HEK293T (cell line): ENCODE measurements at regions not wholly inside any gene's neighbourhood (a gene's known extent, or its start where the extent isn't known, plus 50 kb on each side); places are given as distances from the start of the nearest gene placed in this dataset.

ENCODE experiments used
- CTCF ChIA-PET: fragments of 350-600 bp; formaldehyde crosslinking; extraction: SDS; loops from one replicate; lab custom pipeline; 2021; ENCODE audit warnings: antibody characterized with exemption, inconsistent platforms; lab: Yijun Ruan, JAX
- POLR2A ChIA-PET: fragments of 350-600 bp; formaldehyde crosslinking; extraction: SDS; loops from one replicate; lab custom pipeline; 2020; ENCODE audit warnings: antibody characterized with exemption, inconsistent platforms; lab: Yijun Ruan, JAX
- DNase-seq: peaks from one replicate; pipeline ENCODE4 v3.0.0; 2012; ENCODE audit warnings: mixed read lengths; ENCODE audit errors: extremely low spot score
- ARNT ChIP-seq: fragments of 450-650 bp; IDR thresholded peaks from 2 replicates; pipeline ENCODE4 v1.6.1; 2017; ENCODE audit warnings: mild to moderate bottlenecking
- BHLHE40 ChIP-seq: fragments of 450-650 bp; IDR thresholded peaks from 2 replicates; pipeline ENCODE4 v1.6.1; 2016; ENCODE audit warnings: mild to moderate bottlenecking, moderate library complexity, borderline replicate concordance
- CTBP1 ChIP-seq: fragments of 450-650 bp; IDR thresholded peaks from 2 replicates; pipeline ENCODE4 v1.6.1; 2016; ENCODE audit warnings: borderline replicate concordance
- ELF4 ChIP-seq: fragments of 450-650 bp; IDR thresholded peaks from 2 replicates; pipeline ENCODE4 v1.6.1; 2017; ENCODE audit warnings: antibody characterized with exemption
- FOXA1 ChIP-seq: fragments of 450-650 bp; IDR thresholded peaks from 2 replicates; pipeline ENCODE4 v1.6.1; 2016; ENCODE audit warnings: mild to moderate bottlenecking
- FOXK2 ChIP-seq: fragments of 450-650 bp; IDR thresholded peaks from 2 replicates; pipeline ENCODE4 v1.6.1; 2016; ENCODE audit warnings: mild to moderate bottlenecking
- FOXM1 ChIP-seq: fragments of 450-650 bp; IDR thresholded peaks from 2 replicates; pipeline ENCODE4 v1.6.1; 2017; ENCODE audit warnings: mild to moderate bottlenecking, borderline replicate concordance
- HDGF ChIP-seq: fragments of 450-650 bp; IDR thresholded peaks from 2 replicates; pipeline ENCODE4 v1.6.1; 2017; ENCODE audit warnings: antibody characterized with exemption, borderline replicate concordance
- L3MBTL2 ChIP-seq: fragments of 450-650 bp; conservative IDR thresholded peaks from 2 replicates; pipeline ENCODE4 v1.6.1; 2016; ENCODE audit warnings: mild to moderate bottlenecking
- LEF1 ChIP-seq: fragments of 450-650 bp; IDR thresholded peaks from 2 replicates; pipeline ENCODE4 v1.6.1; 2017; ENCODE audit warnings: mild to moderate bottlenecking, borderline replicate concordance
- NFRKB ChIP-seq: fragments of 450-650 bp; IDR thresholded peaks from 2 replicates; pipeline ENCODE4 v1.6.1; 2016; ENCODE audit warnings: mild to moderate bottlenecking, moderate library complexity
- PKNOX1 ChIP-seq: fragments of 450-650 bp; IDR thresholded peaks from 2 replicates; pipeline ENCODE4 v1.6.1; 2016
- SP1 ChIP-seq: fragments of 450-650 bp; IDR thresholded peaks from 2 replicates; pipeline ENCODE4 v1.6.1; 2017
- SUZ12 ChIP-seq: fragments of 450-650 bp; IDR thresholded peaks from 2 replicates; pipeline ENCODE4 v1.6.1; 2016; ENCODE audit warnings: mild to moderate bottlenecking
- TARDBP ChIP-seq: fragments of 450-650 bp; IDR thresholded peaks from 2 replicates; pipeline ENCODE4 v1.6.1; 2016
- ZNF384 ChIP-seq: fragments of 450-650 bp; IDR thresholded peaks from 2 replicates; pipeline ENCODE4 v1.6.1; 2016

- ChIA-PET CTCF (no interaction called here), POLR2A (no interaction called here)
- no peak for DNase-seq
- TF ChIP-seq BHLHE40 (no peak), SUZ12 (no peak), LEF1 (no peak), NFRKB (no peak), FOXM1 (no peak), L3MBTL2 (no peak), ZNF384 (no peak), HDGF (no peak), ELF4 (no peak), SP1 (no peak), ARNT (no peak), TARDBP (no peak), PKNOX1 (no peak), FOXA1 (no peak), FOXK2 (no peak), CTBP1 (no peak)
Observed at GRCh38 chrX:34576864-34577263, 80.2 kb downstream of the TMEM47 start.

- POLR2A ChIA-PET: no interaction called here
- CTCF ChIA-PET: no interaction called here
- TF ChIP-seq NFRKB (no peak), ELF4 (no peak), ZNF384 (no peak), SUZ12 (no peak), FOXA1 (no peak), CTBP1 (no peak), PKNOX1 (no peak), LEF1 (no peak), FOXK2 (no peak), ARNT (no peak), TARDBP (no peak), L3MBTL2 (no peak), BHLHE40 (no peak)
- DNase-seq: no peak
Observed at GRCh38 chrX:34565981-34566380, 91.1 kb downstream of the TMEM47 start.

GRCh38 chrX:34563804-34564203, 93.3 kb downstream of the TMEM47 start:
- DNase-seq: no peak
- CTCF ChIA-PET: no interaction called here
- POLR2A ChIA-PET: no interaction called here
- TF ChIP-seq SP1 (no peak), ELF4 (no peak), NFRKB (no peak), TARDBP (no peak), HDGF (no peak), SUZ12 (no peak), BHLHE40 (no peak), LEF1 (no peak), FOXM1 (no peak), FOXK2 (no peak), ZNF384 (no peak), L3MBTL2 (no peak), CTBP1 (no peak), PKNOX1 (no peak), ARNT (no peak), FOXA1 (no peak)

GRCh38 chrX:34563061-34563460, 94.0 kb downstream of the TMEM47 start:
- no peak for DNase-seq
- TF ChIP-seq FOXM1: no peak
- no peak for TF ChIP-seq ARNT
- no peak for TF ChIP-seq LEF1
- TF ChIP-seq FOXA1: no peak
- TF ChIP-seq ZNF384: no peak
- no peak for TF ChIP-seq HDGF
- no peak for TF ChIP-seq NFRKB
- TF ChIP-seq TARDBP: no peak
- TF ChIP-seq PKNOX1: no peak
- ChIA-PET CTCF (no interaction called here), POLR2A (no interaction called here)

- no peak for DNase-seq
- no peak for TF ChIP-seq PKNOX1
- TF ChIP-seq ELF4: no peak
- TF ChIP-seq FOXM1: no peak
- TF ChIP-seq SUZ12: no peak
- no peak for TF ChIP-seq ZNF384
- TF ChIP-seq LEF1: no peak
- no peak for TF ChIP-seq BHLHE40
- TF ChIP-seq L3MBTL2: no peak
- no peak for TF ChIP-seq NFRKB
- TF ChIP-seq CTBP1: no peak
- no peak for TF ChIP-seq TARDBP
- no peak for TF ChIP-seq HDGF
- no peak for TF ChIP-seq SP1
- no peak for TF ChIP-seq FOXA1
- no peak for TF ChIP-seq FOXK2
- ChIA-PET POLR2A (no interaction called here), CTCF (no interaction called here)
Observed at GRCh38 chrX:34562006-34562405, 95.1 kb downstream of the TMEM47 start.
